ENCODE measurements at regions not wholly inside any gene's neighbourhood (a gene's known extent, or its start where the extent isn't known, plus 50 kb on each side); places are given as distances from the start of the nearest gene placed in this dataset.
"Not testable (repeated sequence)": the region's sequence is repeated elsewhere in the genome, so short reads cannot be mapped to it uniquely, and the experiment has no call there.

DNA sequence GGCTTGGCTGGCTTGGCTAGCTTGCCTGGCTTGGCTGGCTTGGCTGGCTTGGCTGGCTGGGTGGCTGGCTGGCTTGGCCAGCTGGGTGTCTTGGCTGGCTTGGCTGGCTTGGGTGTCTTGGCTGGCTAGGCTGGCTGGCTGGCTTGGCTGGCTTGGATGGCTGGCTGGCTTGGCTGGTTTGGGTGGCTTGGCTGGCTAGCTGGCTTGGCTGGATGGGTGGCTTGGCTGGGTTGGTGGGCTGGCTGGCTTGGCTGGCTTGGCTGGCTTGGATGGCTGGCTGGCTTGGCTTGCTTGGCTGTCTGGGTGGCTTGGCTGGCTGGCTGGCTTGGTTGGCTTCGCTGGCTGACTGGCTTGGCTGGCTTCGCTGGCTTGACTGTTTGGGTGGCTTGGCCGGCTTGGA, 242.3 kb upstream of the POTEB2 start:
- H3K9ac ChIP-seq (ENCODE audit: insufficient read depth, low read length, poor library complexity, severe bottlenecking); H3K36me3 ChIP-seq (replicated peaks in 1 of 2; ENCODE audit: control insufficient read depth in 1 of 2, insufficient read depth in 2 of 2, low read length in 2 of 2); H3K4me1 ChIP-seq (ENCODE audit: control insufficient read depth in 1 of 2, insufficient read depth in 2 of 2, low read length in 2 of 2); H3K27me3 ChIP-seq (ENCODE audit: control insufficient read depth in 2 of 2, insufficient read depth in 2 of 2, low read length in 2 of 2); H3K4me1 Mint-ChIP-seq; H4K20me1 ChIP-seq (ENCODE audit: insufficient read depth, low read length); intact Hi-C loops (cut with micrococcal nuclease); H2AFZ ChIP-seq (ENCODE audit: insufficient read depth, low read depth, low read length, poor library complexity, severe bottlenecking); H3K4me3 ChIP-seq (replicated peaks in 1 of 3; ENCODE audit: low read depth in 2 of 3, low read length in 3 of 3); H3K27ac ChIP-seq (ENCODE audit: low read depth in 1 of 2, low read length in 2 of 2); H3K27ac Mint-ChIP-seq; H3K79me2 ChIP-seq (ENCODE audit: insufficient read depth, low read length); H3K36me3 Mint-ChIP-seq; H3K27me3 Mint-ChIP-seq (ENCODE audit: low read depth in 3 of 3); H3K4me3 Mint-ChIP-seq; H3K4me2 ChIP-seq (replicated peaks; ENCODE audit: extremely low read depth, low read length, poor library complexity, severe bottlenecking); DNase-seq: not testable (repeated sequence)
- H3K9me3 Mint-ChIP-seq = peaks cover 4 to 16% (median 15%) of the 10 kb centered on the region in 7 donors
- H3K9me3 ChIP-seq (replicated peaks in 1 of 2; ENCODE audit: control insufficient read depth in 1 of 2, insufficient read depth in 1 of 2, low read length in 2 of 2) = peaks cover 4 to 14% of the 10 kb centered on the region in 2 donors
- no CpG with 5 or more reads among the region's 3 CpGs for WGBS (ENCODE audit: insufficient coverage)

- WGBS (ENCODE audit: insufficient coverage) = no CpG with 5 or more reads among the region's 10 CpGs
- H3K9me3 Mint-ChIP-seq = peaks cover 4 to 16% (median 15%) of the 10 kb centered on the region in 7 donors
- H3K9me3 ChIP-seq (replicated peaks in 1 of 2; ENCODE audit: control insufficient read depth in 1 of 2, insufficient read depth in 1 of 2, low read length in 2 of 2) = peaks cover 4 to 14% of the 10 kb centered on the region in 2 donors
- H3K4me3 ChIP-seq (replicated peaks in 1 of 3; ENCODE audit: low read depth in 2 of 3, low read length in 3 of 3); H3K27ac ChIP-seq (ENCODE audit: low read depth in 1 of 2, low read length in 2 of 2); H2AFZ ChIP-seq (ENCODE audit: insufficient read depth, low read depth, low read length, poor library complexity, severe bottlenecking); H3K4me2 ChIP-seq (replicated peaks; ENCODE audit: extremely low read depth, low read length, poor library complexity, severe bottlenecking); H3K27ac Mint-ChIP-seq; H3K4me1 Mint-ChIP-seq; H3K79me2 ChIP-seq (ENCODE audit: insufficient read depth, low read length); intact Hi-C loops (cut with micrococcal nuclease); H3K27me3 ChIP-seq (ENCODE audit: control insufficient read depth in 2 of 2, insufficient read depth in 2 of 2, low read length in 2 of 2); H3K27me3 Mint-ChIP-seq (ENCODE audit: low read depth in 3 of 3); H4K20me1 ChIP-seq (ENCODE audit: insufficient read depth, low read length); H3K4me1 ChIP-seq (ENCODE audit: control insufficient read depth in 1 of 2, insufficient read depth in 2 of 2, low read length in 2 of 2); H3K4me3 Mint-ChIP-seq; H3K9ac ChIP-seq (ENCODE audit: insufficient read depth, low read length, poor library complexity, severe bottlenecking); DNase-seq; H3K36me3 Mint-ChIP-seq; H3K36me3 ChIP-seq (replicated peaks in 1 of 2; ENCODE audit: control insufficient read depth in 1 of 2, insufficient read depth in 2 of 2, low read length in 2 of 2): not testable (repeated sequence)
These were observed 241.6 kb upstream of the POTEB2 start for GRCh38 chr15:21107399-21108381.

DNA sequence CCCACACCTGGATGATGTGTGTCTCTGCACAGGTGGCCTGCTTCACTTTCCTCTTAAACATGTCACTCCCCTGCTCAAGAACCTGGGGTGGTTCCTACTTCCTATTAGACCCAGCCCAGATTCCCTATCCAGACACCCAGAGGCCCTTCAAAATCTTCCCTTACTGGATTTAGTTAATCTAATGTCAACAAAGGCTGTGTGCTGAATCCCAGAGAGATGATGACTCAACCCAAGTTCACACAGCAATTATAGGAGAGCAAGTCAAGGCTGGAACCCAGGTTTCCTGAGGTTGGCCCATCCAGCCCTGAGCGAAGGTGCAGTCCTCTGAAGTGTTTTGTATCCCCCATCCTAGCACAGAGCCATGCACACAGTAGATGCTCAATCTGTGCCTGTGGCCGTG, 230.5 kb upstream of the POTEB2 start:
- intact Hi-C loops (cut with micrococcal nuclease); H3K79me2 ChIP-seq (ENCODE audit: insufficient read depth, low read length); H3K4me3 ChIP-seq (replicated peaks in 1 of 3; ENCODE audit: low read depth in 2 of 3, low read length in 3 of 3); H2AFZ ChIP-seq (ENCODE audit: insufficient read depth, low read depth, low read length, poor library complexity, severe bottlenecking); H3K4me1 ChIP-seq (ENCODE audit: control insufficient read depth in 1 of 2, insufficient read depth in 2 of 2, low read length in 2 of 2); H3K36me3 Mint-ChIP-seq; H3K9ac ChIP-seq (ENCODE audit: insufficient read depth, low read length, poor library complexity, severe bottlenecking); H3K9me3 Mint-ChIP-seq; H3K27ac Mint-ChIP-seq; H3K27me3 ChIP-seq (ENCODE audit: control insufficient read depth in 2 of 2, insufficient read depth in 2 of 2, low read length in 2 of 2); H3K36me3 ChIP-seq (replicated peaks in 1 of 2; ENCODE audit: control insufficient read depth in 1 of 2, insufficient read depth in 2 of 2, low read length in 2 of 2); H3K9me3 ChIP-seq (replicated peaks in 1 of 2; ENCODE audit: control insufficient read depth in 1 of 2, insufficient read depth in 1 of 2, low read length in 2 of 2); H3K27ac ChIP-seq (ENCODE audit: low read depth in 1 of 2, low read length in 2 of 2); H4K20me1 ChIP-seq (ENCODE audit: insufficient read depth, low read length); H3K4me3 Mint-ChIP-seq; H3K4me2 ChIP-seq (replicated peaks; ENCODE audit: extremely low read depth, low read length, poor library complexity, severe bottlenecking); DNase-seq; H3K27me3 Mint-ChIP-seq (ENCODE audit: low read depth in 3 of 3); H3K4me1 Mint-ChIP-seq: not testable (repeated sequence)
- WGBS (ENCODE audit: insufficient coverage) = no CpG with 5 or more reads among the region's 2 CpGs

DNA sequence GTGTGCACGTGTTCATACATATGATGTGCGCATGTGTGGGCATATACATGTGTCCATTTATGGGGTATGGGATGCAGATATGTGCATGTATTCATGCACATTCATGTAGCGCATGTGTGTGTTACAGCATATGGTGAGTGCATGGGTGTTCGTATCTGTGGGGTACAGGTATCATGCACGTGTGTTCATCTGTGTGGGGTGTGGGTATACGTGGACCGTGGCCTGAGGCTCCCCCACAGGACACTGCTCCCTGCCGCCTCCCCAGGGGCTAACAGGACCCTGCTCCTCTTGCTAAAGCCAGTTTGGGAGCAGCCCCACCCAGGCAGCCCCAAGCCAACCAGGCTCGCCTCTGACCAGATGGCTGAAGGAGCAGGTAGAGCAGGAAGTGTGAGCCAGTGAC, 213.4 kb upstream of the POTEB2 start:
- H3K4me3 Mint-ChIP-seq; H4K20me1 ChIP-seq (ENCODE audit: insufficient read depth, low read length); intact Hi-C loops (cut with micrococcal nuclease); H3K4me3 ChIP-seq (replicated peaks in 1 of 3; ENCODE audit: low read depth in 2 of 3, low read length in 3 of 3); H3K9me3 Mint-ChIP-seq; H3K36me3 Mint-ChIP-seq; DNase-seq; H3K36me3 ChIP-seq (replicated peaks in 1 of 2; ENCODE audit: control insufficient read depth in 1 of 2, insufficient read depth in 2 of 2, low read length in 2 of 2); H3K79me2 ChIP-seq (ENCODE audit: insufficient read depth, low read length); H2AFZ ChIP-seq (ENCODE audit: insufficient read depth, low read depth, low read length, poor library complexity, severe bottlenecking); H3K9me3 ChIP-seq (replicated peaks in 1 of 2; ENCODE audit: control insufficient read depth in 1 of 2, insufficient read depth in 1 of 2, low read length in 2 of 2); H3K27ac Mint-ChIP-seq; H3K4me1 ChIP-seq (ENCODE audit: control insufficient read depth in 1 of 2, insufficient read depth in 2 of 2, low read length in 2 of 2); H3K27ac ChIP-seq (ENCODE audit: low read depth in 1 of 2, low read length in 2 of 2); H3K9ac ChIP-seq (ENCODE audit: insufficient read depth, low read length, poor library complexity, severe bottlenecking); H3K27me3 Mint-ChIP-seq (ENCODE audit: low read depth in 3 of 3); H3K27me3 ChIP-seq (ENCODE audit: control insufficient read depth in 2 of 2, insufficient read depth in 2 of 2, low read length in 2 of 2); H3K4me2 ChIP-seq (replicated peaks; ENCODE audit: extremely low read depth, low read length, poor library complexity, severe bottlenecking); H3K4me1 Mint-ChIP-seq: not testable (repeated sequence)
- WGBS (ENCODE audit: insufficient coverage) = no CpG with 5 or more reads among the region's 9 CpGs

Data from CD14-positive monocyte (primary cell).